NCI-H446 (cell line): ENCODE measurements at regions not wholly inside any gene's neighbourhood (a gene's known extent, or its start where the extent isn't known, plus 50 kb on each side); places are given as distances from the start of the nearest gene placed in this dataset.

Experiments used
- DNase-seq, 2 experiments: peaks; one replicate each; lab custom pipeline; 2025; lab: John Stamatoyannopoulos, UW

- DNase-seq, result no peak
These were observed 180.7 kb downstream of the TBXT start for GRCh38 chr6:165986914-165987482.

- DNase-seq, result no peak
These were observed 181.2 kb downstream of the TBXT start for GRCh38 chr6:165986311-165986913.

- DNase-seq, result no peak
These were observed 181.8 kb downstream of the TBXT start for GRCh38 chr6:165985806-165986299.

- no peak for DNase-seq
These were observed 182.3 kb downstream of the TBXT start for GRCh38 chr6:165985281-165985805.

- DNase-seq, result no peak
These were observed 182.8 kb downstream of the TBXT start for GRCh38 chr6:165984729-165985275.

GRCh38 chr6:165983112-165984072 is 184.3 kb downstream of the TBXT start:
- DNase-seq, result no peak

GRCh38 chr6:165978476-165978875 is 189.2 kb downstream of the TBXT start:
- no peak for DNase-seq

GRCh38 chr6:165976684-165977083 is 191.0 kb downstream of the TBXT start:
- DNase-seq, result no peak

GRCh38 chr6:165974817-165975216 is 192.8 kb downstream of the TBXT start:
- DNase-seq, result no peak

- DNase-seq, result no peak
These were observed 194.2 kb downstream of the TBXT start for GRCh38 chr6:165973473-165973872.

- no peak for DNase-seq
These were observed 195.4 kb downstream of the TBXT start for GRCh38 chr6:165972139-165972802.

GRCh38 chr6:165971202-165971601 is 196.4 kb downstream of the TBXT start:
- DNase-seq, result no peak

GRCh38 chr6:165970001-165970400 is 197.7 kb downstream of the TBXT start:
- no peak for DNase-seq

GRCh38 chr6:165969184-165969583 is 198.5 kb downstream of the TBXT start:
- DNase-seq, result no peak

- no peak for DNase-seq
These were observed 199.2 kb downstream of the TBXT start for GRCh38 chr6:165968408-165968807.

GRCh38 chr6:165967810-165968407 is 199.7 kb downstream of the TBXT start:
- no peak for DNase-seq

GRCh38 chr6:165963750-165964149 is 203.9 kb downstream of the TBXT start:
- DNase-seq, result no peak

GRCh38 chr6:165962366-165962765 is 205.3 kb downstream of the TBXT start:
- no peak for DNase-seq

- no peak for DNase-seq
These were observed 206.4 kb downstream of the TBXT start for GRCh38 chr6:165961233-165961632.

- DNase-seq, result no peak
These were observed 207.0 kb downstream of the TBXT start for GRCh38 chr6:165960695-165961094.

- no peak for DNase-seq
These were observed 208.0 kb downstream of the TBXT start for GRCh38 chr6:165959627-165960026.
